ENCODE measurements at regions not wholly inside any gene's neighbourhood (a gene's known extent, or its start where the extent isn't known, plus 50 kb on each side); places are given as distances from the start of the nearest gene placed in this dataset.

DNA sequence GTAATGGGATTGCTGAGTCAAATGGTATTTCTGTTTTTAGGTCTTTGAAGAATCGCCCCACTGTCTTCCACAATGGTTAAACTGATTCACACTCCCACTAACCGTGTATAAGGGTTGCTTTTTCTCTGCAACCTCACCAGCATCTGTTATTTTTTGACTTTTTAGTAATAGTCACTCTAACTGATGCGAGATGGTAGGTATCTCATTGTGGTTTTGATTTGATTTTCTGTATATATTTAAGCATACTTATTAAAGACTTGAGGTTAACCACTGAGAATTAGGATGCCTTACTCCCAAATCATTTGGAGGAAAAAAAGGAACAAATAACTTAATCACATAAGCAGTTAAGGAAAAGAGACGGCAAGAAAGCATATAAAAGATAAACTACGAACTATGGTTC is 181.6 kb upstream of the FST start:
- TF ChIP-seq, protein P1, sequence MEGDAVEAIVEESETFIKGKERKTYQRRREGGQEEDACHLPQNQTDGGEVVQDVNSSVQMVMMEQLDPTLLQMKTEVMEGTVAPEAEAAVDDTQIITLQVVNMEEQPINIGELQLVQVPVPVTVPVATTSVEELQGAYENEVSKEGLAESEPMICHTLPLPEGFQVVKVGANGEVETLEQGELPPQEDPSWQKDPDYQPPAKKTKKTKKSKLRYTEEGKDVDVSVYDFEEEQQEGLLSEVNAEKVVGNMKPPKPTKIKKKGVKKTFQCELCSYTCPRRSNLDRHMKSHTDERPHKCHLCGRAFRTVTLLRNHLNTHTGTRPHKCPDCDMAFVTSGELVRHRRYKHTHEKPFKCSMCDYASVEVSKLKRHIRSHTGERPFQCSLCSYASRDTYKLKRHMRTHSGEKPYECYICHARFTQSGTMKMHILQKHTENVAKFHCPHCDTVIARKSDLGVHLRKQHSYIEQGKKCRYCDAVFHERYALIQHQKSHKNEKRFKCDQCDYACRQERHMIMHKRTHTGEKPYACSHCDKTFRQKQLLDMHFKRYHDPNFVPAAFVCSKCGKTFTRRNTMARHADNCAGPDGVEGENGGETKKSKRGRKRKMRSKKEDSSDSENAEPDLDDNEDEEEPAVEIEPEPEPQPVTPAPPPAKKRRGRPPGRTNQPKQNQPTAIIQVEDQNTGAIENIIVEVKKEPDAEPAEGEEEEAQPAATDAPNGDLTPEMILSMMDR (IDR thresholded peaks at IDR 0.05; ENCODE audit: low read depth, low read length), result no peak
- TF ChIP-seq EZH2phosphoT487 (IDR thresholded peaks at IDR 0.05; ENCODE audit: low read depth), result no peak
